Endothelial cell (in vitro differentiated cells): ENCODE measurements at regions not wholly inside any gene's neighbourhood (a gene's known extent, or its start where the extent isn't known, plus 50 kb on each side); places are given as distances from the start of the nearest gene placed in this dataset.

Source experiments
- DNase-seq: peaks from one replicate; pipeline ENCODE4 v3.0.0; 2021; ENCODE audit warnings: low spot score
- H3K27ac Mint-ChIP-seq: one replicate; pipeline ENCODE4 v1.8.0; 2021; ENCODE audit warnings: mixed read lengths, inconsistent platforms; ENCODE audit not compliant: unreplicated experiment
- H3K27me3 Mint-ChIP-seq: one replicate; pipeline ENCODE4 v1.8.0; 2021; ENCODE audit warnings: mild to moderate bottlenecking, moderate library complexity, mixed read lengths, inconsistent platforms; ENCODE audit not compliant: unreplicated experiment
- H3K36me3 Mint-ChIP-seq: one replicate; pipeline ENCODE4 v1.8.0; 2021; ENCODE audit warnings: mild to moderate bottlenecking, low read depth, mixed read lengths, inconsistent platforms; ENCODE audit not compliant: unreplicated experiment
- H3K4me1 Mint-ChIP-seq: one replicate; pipeline ENCODE4 v1.8.0; 2021; ENCODE audit warnings: mild to moderate bottlenecking, mixed read lengths, inconsistent platforms; ENCODE audit not compliant: unreplicated experiment
- H3K4me3 Mint-ChIP-seq: one replicate; pipeline ENCODE4 v1.8.0; 2021; ENCODE audit warnings: mild to moderate bottlenecking, mixed read lengths, inconsistent platforms; ENCODE audit not compliant: unreplicated experiment
- H3K9me3 Mint-ChIP-seq: one replicate; pipeline ENCODE4 v1.8.0; 2021; ENCODE audit warnings: mixed read lengths, inconsistent platforms; ENCODE audit not compliant: unreplicated experiment
- TF ChIP-seq, protein P1 (sequence below): fragments of 200-600 bp; sonication (generic); IDR thresholded peaks from one replicate; pipeline ENCODE4 v1.5.0; 2021; ENCODE audit warnings: antibody characterized with exemption; ENCODE audit not compliant: unreplicated experiment

DNA sequence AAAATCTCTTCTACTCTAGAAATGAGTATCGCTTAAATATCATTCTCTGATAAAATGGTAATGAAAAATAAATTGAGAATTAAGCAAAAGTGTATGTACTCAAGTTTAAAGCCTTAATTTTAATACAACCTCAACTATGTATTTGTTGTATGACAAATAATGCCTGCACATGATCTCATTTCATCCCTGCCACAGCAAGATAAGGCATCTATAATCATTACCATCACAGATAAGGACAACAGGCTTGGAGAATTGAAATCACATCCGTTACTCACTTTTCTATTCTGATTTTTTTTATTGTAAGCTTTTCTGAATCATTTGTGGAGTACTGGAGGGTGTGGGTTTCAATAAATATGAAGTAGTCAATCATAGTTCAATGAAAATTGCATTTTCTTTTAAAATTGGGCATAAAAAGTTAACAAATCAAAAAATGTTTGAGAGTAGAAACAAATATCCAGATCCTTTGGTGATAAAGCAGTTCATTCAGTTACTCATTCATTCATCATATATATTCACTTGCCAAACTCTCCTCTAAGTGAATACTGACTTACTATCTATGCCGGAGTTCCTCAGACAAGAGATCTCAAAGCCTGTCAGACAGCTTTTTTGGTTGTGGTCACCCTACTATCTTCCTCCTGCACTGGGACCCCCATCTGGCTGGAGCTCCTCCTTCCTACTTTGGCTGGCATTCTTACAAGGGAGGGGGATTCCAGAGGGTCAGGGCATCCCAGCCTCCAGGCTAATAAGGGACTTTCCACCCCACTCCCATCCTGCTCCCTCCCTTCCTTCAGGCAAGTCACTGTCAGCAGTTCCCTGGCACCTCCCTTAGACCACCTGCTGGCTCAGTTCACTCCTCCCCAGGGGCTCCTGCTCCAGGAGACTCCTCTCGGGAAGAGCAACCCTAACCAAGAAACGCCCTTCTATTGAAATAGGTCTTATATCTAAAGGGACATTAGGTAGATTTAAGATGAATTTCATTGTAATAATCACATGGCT is 118.6 kb downstream of the OGFRL1 start:
- TF ChIP-seq, protein P1, sequence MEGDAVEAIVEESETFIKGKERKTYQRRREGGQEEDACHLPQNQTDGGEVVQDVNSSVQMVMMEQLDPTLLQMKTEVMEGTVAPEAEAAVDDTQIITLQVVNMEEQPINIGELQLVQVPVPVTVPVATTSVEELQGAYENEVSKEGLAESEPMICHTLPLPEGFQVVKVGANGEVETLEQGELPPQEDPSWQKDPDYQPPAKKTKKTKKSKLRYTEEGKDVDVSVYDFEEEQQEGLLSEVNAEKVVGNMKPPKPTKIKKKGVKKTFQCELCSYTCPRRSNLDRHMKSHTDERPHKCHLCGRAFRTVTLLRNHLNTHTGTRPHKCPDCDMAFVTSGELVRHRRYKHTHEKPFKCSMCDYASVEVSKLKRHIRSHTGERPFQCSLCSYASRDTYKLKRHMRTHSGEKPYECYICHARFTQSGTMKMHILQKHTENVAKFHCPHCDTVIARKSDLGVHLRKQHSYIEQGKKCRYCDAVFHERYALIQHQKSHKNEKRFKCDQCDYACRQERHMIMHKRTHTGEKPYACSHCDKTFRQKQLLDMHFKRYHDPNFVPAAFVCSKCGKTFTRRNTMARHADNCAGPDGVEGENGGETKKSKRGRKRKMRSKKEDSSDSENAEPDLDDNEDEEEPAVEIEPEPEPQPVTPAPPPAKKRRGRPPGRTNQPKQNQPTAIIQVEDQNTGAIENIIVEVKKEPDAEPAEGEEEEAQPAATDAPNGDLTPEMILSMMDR: no peak
- H3K4me3 Mint-ChIP-seq: no peak overlapping the region
- H3K27ac Mint-ChIP-seq: no peak overlapping the region
- H3K36me3 Mint-ChIP-seq: peaks cover 7% of the 10 kb centered on the region
- peaks cover 16% of the 10 kb centered on the region for H3K4me1 Mint-ChIP-seq
- DNase-seq: no peak
- H3K9me3 Mint-ChIP-seq: no peaks in the 10 kb centered on the region
- H3K27me3 Mint-ChIP-seq: no peaks in the 10 kb centered on the region

DNA sequence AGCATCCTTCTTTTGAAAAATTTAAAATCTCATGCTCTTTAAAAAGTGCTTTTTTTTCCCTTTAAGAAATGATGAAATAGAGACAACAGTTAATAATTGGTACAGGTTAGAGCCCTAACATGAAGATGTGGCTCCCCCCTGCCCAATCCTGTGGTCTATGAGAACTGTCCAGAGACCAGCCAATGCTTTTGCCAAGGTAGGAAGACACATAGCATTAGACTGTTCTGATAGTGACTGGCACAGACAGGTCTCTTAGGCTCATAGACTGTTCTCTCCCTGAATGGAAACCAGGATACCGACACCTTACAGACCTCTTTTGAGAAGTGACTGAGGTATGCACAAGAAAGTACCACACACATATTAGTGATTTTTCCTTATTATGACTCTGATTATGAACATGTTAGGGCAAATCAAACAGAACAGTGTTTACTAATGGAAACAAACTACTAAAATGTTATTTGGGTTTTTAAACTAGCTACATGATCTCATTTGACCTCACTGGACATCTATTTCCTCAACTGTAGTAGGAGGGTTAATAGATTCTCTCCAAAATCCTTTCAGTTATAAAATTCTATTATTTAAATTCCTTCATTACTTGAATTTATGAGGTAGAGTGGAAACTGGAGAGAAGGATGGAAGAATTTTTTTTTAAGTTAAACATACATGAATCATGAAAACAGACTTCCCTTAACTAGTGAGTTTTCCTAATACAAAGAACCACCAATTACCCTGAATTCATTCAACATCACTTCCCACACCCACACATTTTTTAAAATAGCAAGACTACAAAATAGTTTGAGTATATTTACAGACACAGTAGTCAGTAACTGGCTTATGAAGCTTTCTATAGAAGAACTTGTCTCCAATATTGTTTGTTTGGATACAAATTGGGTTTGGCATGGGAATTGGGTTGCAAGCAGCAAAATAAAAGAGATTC is 120.4 kb downstream of the OGFRL1 start:
- DNase-seq: no peak
- Mint-ChIP-seq H3K36me3 (peaks cover 7% of the 10 kb centered on the region), H3K27ac (no peak overlapping the region)

GRCh38 chr6:71410164-71410566 is 121.6 kb downstream of the OGFRL1 start:
- Mint-ChIP-seq H3K36me3 (peaks cover 11% of the 10 kb centered on the region), H3K4me3 (no peak overlapping the region), H3K27ac (no peak overlapping the region), H3K4me1 (peaks cover 3% of the 10 kb centered on the region), H3K27me3 (no peaks in the 10 kb centered on the region), H3K9me3 (no peaks in the 10 kb centered on the region)
- no peak for DNase-seq
- TF ChIP-seq, protein P1: no peak

More for the DNA sequence above, 120.4 kb downstream of the OGFRL1 start:
- H3K27me3 Mint-ChIP-seq: no peaks in the 10 kb centered on the region
- H3K4me3 Mint-ChIP-seq: no peak overlapping the region
- TF ChIP-seq, protein P1: no peak
- peaks cover 11% of the 10 kb centered on the region for H3K4me1 Mint-ChIP-seq
- no peaks in the 10 kb centered on the region for H3K9me3 Mint-ChIP-seq

GRCh38 chr6:71410681-71411080 is 122.1 kb downstream of the OGFRL1 start:
- Mint-ChIP-seq H3K36me3 (peaks cover 16% of the 10 kb centered on the region), H3K27ac (no peak overlapping the region), H3K4me1 (no peaks in the 10 kb centered on the region), H3K9me3 (no peaks in the 10 kb centered on the region), H3K4me3 (no peak overlapping the region), H3K27me3 (no peaks in the 10 kb centered on the region)
- TF ChIP-seq, protein P1: no peak
- no peak for DNase-seq
